ENCODE measurements at regions not wholly inside any gene's neighbourhood (a gene's known extent, or its start where the extent isn't known, plus 50 kb on each side); places are given as distances from the start of the nearest gene placed in this dataset.

- TF ChIP-seq EZH2 (IDR thresholded peaks at IDR 0.05; ENCODE audit: insufficient read depth, poor library complexity, severe bottlenecking) (no peak), EZH2phosphoT487 (IDR thresholded peaks at IDR 0.05; ENCODE audit: insufficient read depth, low read depth) (no peak)
These were observed 781.3 kb upstream of the ID2 start for GRCh38 chr2:7900593-7900992.

All from GM23248 (cell line).